K562 (cell line): ENCODE measurements at regions not wholly inside any gene's neighbourhood (a gene's known extent, or its start where the extent isn't known, plus 50 kb on each side); places are given as distances from the start of the nearest gene placed in this dataset.

Experiments
- ATAC-seq: fragments of 200-7000 bp; cut with Tn5 transposase; 3 replicates; pipeline ENCODE4 v1.9.1; 2020; ENCODE audit warnings: moderate library complexity
- BruUV-seq: library from RNA; stranded (reverse); fragments of 400-500 nt; replicated peaks from 2 replicates; lab custom pipeline; 2021; lab: Mats Ljungman, UMichigan
- CTCF ChIA-PET: fragments of 300-600 bp; formaldehyde crosslinking; extraction: SDS; loops from one replicate; lab custom pipeline; 2021; ENCODE audit warnings: low intra/inter-chr PET ratio; lab: Yijun Ruan, JAX
- POLR2A ChIA-PET: fragments of 300-600, 350-650 bp; sonication (Branson Sonifier 250); formaldehyde crosslinking; extraction: SDS; loops from one replicate; lab custom pipeline; 2021; ENCODE audit warnings: antibody characterized with exemption, inconsistent platforms; lab: Yijun Ruan, JAX
- DNase-seq, 4 experiments: peaks; one replicate each; pipeline versions ENCODE4 v3.0.0 to v3.0.0-alpha.2; 2011 to 2018; ENCODE audit warnings: low spot score in 3 of 4, mixed read lengths in 3 of 4; ENCODE audit errors: extremely low read depth in 1 of 4
- FAIRE-seq: peaks from 2 replicates; lab custom pipeline; 2011; peaks lifted over from hg19 to GRCh38; lab: Jason Lieb, UNC
- H2AFZ ChIP-seq: 2 replicates; pipeline ENCODE4 v1.6.0; 2011; ENCODE audit warnings: low read depth, low read length, control low read depth, inconsistent platforms
- H3K27ac ChIP-seq: fragments of 200-600 bp; 3 replicates; pipeline ENCODE4 v1.8.0; 2011; ENCODE audit warnings: low read depth, mild to moderate bottlenecking, control low read depth, inconsistent platforms, low read length, moderate library complexity, mixed read lengths; ENCODE audit errors: extremely low read depth
- H3K27me3 ChIP-seq, 2 experiments: fragments of 300-600 bp in 1 of 2; 2 replicates in 1 of 2; 3 replicates in 1 of 2; pipeline versions ENCODE4 v1.6.0 to v1.8.0; 2011; ENCODE audit warnings: inconsistent platforms in 2 of 2, low read length in 2 of 2, mild to moderate bottlenecking in 1 of 2, mixed read lengths in 1 of 2, moderate library complexity in 1 of 2; ENCODE audit not compliant: control insufficient read depth in 2 of 2, insufficient read depth in 2 of 2
- H3K36me3 ChIP-seq: fragments of 300-600 bp; 3 replicates; pipeline ENCODE4 v1.8.0; 2011; ENCODE audit warnings: mild to moderate bottlenecking, low read length, inconsistent platforms; ENCODE audit not compliant: control insufficient read depth, insufficient read depth
- H3K4me1 ChIP-seq, 2 experiments: fragments of 200-600 bp in 1 of 2; replicated peaks in 1 of 2; 2 replicates in 1 of 2; 3 replicates in 1 of 2; pipeline versions ENCODE4 v1.5.1 to v1.8.0; 2011; ENCODE audit warnings: inconsistent platforms in 2 of 2, low read length in 2 of 2, mild to moderate bottlenecking in 1 of 2, mixed read lengths in 1 of 2, moderate library complexity in 1 of 2; ENCODE audit not compliant: control insufficient read depth in 2 of 2, insufficient read depth in 2 of 2
- H3K4me2 ChIP-seq: 2 replicates; pipeline ENCODE4 v1.6.1; 2011; ENCODE audit warnings: low read length, control low read depth, inconsistent platforms, mixed read lengths; ENCODE audit not compliant: insufficient read depth
- H3K4me3 ChIP-seq: fragments of 200-600 bp; sonication (generic), shearing (Covaris generic); 2 replicates; pipeline ENCODE4 v1.5.1; 2016; ENCODE audit warnings: control low read depth, inconsistent platforms
- H3K79me2 ChIP-seq: fragments of 200-600 bp; 3 replicates; pipeline ENCODE4 v1.8.0; 2011; ENCODE audit warnings: low read length, inconsistent platforms; ENCODE audit not compliant: control insufficient read depth, insufficient read depth
- H3K9ac ChIP-seq, 2 experiments: 2 replicates each; pipeline versions ENCODE4 v1.6.0 to v1.6.1; 2011; ENCODE audit warnings: low read depth in 2 of 2, low read length in 2 of 2, control low read depth in 1 of 2, inconsistent platforms in 1 of 2, mild to moderate bottlenecking in 1 of 2, mixed read lengths in 1 of 2; ENCODE audit not compliant: insufficient read depth in 1 of 2
- H3K9me1 ChIP-seq: one replicate; pipeline ENCODE4 v1.6.0; 2011; ENCODE audit warnings: inconsistent platforms, mild to moderate bottlenecking, low read length, moderate library complexity; ENCODE audit not compliant: control insufficient read depth, insufficient read depth
- H3K9me3 ChIP-seq: replicated peaks from 2 replicates; pipeline ENCODE4 v1.5.1; 2011; ENCODE audit warnings: low read depth, low read length, inconsistent platforms; ENCODE audit not compliant: control insufficient read depth, insufficient read depth
- H4K20me1 ChIP-seq: replicated peaks from 2 replicates; pipeline ENCODE4 v1.6.1; 2011; ENCODE audit warnings: low read length, inconsistent platforms, mixed read lengths; ENCODE audit not compliant: control insufficient read depth, insufficient read depth
- CHD7 ChIP-seq: fragments of 200-600 bp; sonication (generic); IDR thresholded peaks from one replicate; pipeline ENCODE4 v1.6.1; 2012; ENCODE audit warnings: mild to moderate bottlenecking, low read depth, low read length, inconsistent platforms
- GATA2 ChIP-seq: sonication (generic); formaldehyde crosslinking; IDR thresholded peaks from 2 replicates; pipeline ENCODE4 v1.4.0; 2020; ENCODE audit warnings: mild to moderate bottlenecking, missing genetic modification reagents
- L3MBTL2 ChIP-seq: fragments of 450-650 bp; IDR thresholded peaks from 2 replicates; pipeline ENCODE4 v1.6.1; 2016; ENCODE audit warnings: mild to moderate bottlenecking, moderate library complexity
- MEF2A ChIP-seq: IDR thresholded peaks from 2 replicates; pipeline ENCODE4 v1.6.1; 2011; ENCODE audit warnings: low read depth, mild to moderate bottlenecking, low read length, moderate library complexity; ENCODE audit not compliant: control insufficient read depth
- NBN ChIP-seq: fragments of 450-650 bp; IDR thresholded peaks from 2 replicates; pipeline ENCODE4 v1.6.1; 2016; ENCODE audit warnings: low read depth, mild to moderate bottlenecking
- PRMT5 ChIP-seq: sonication (generic); formaldehyde crosslinking; IDR thresholded peaks from 2 replicates; pipeline ENCODE4 v1.5.0; 2020; ENCODE audit warnings: missing genetic modification reagents
- TAF1 ChIP-seq: IDR thresholded peaks from 2 replicates; pipeline ENCODE4 v1.6.1; 2011; ENCODE audit warnings: mild to moderate bottlenecking, low read length, moderate library complexity; ENCODE audit not compliant: insufficient read depth, control insufficient read depth, severe bottlenecking; ENCODE audit errors: extremely low read depth
- ZKSCAN3 ChIP-seq: fragments of 250-450 bp; sonication (Bioruptor Pico); IDR thresholded peaks from 2 replicates; pipeline ENCODE4 v1.4.0; 2020
- ZNF174 ChIP-seq: fragments of 250-450 bp; sonication (Bioruptor Pico); IDR thresholded peaks from 2 replicates; pipeline ENCODE4 v1.4.0; 2020; ENCODE audit warnings: mild to moderate bottlenecking
- ZNF512 ChIP-seq: IDR thresholded peaks from 2 replicates; pipeline ENCODE4 v1.6.1; 2016; ENCODE audit warnings: missing genetic modification characterization, missing compliant biosample characterization
- ZNF561 ChIP-seq: fragments of 450-650 bp; formaldehyde crosslinking; conservative IDR thresholded peaks from 2 replicates; pipeline ENCODE4 v1.4.0; 2020; ENCODE audit warnings: mild to moderate bottlenecking, moderate library complexity
- WGBS: fragments of 100-300 bp; shearing (Covaris generic); methylation state at CpG from one replicate; pipeline ENCODE4 v1.1.6; 2016; ENCODE audit warnings: low coverage, mixed read lengths; ENCODE audit not compliant: insufficient coverage; ENCODE audit errors: missing lambda C conversion rate; 5-methylcytosine and 5-hydroxymethylcytosine counted together
- in situ Hi-C: fragments of 300-500 bp; cut with MboI; formaldehyde crosslinking; loops from 4 replicates; pipeline ENCODE4 v1.15.0; 2018; ENCODE audit warnings: inconsistent platforms, mixed read lengths
- intact Hi-C: fragments of 100-400 bp; cut with micrococcal nuclease; formaldehyde crosslinking; loops from 2 replicates; pipeline ENCODE4 v1.14.2; 2022

- no peaks in the 10 kb centered on the region for H3K9me1 ChIP-seq
- 0% methylated on average over 12 of the region's 13 CpGs for WGBS
- H3K27me3 ChIP-seq: peaks cover 69 to 89% of the 10 kb centered on the region in 2 experiments
- H3K4me1 ChIP-seq: peaks cover 0 to 9% of the 10 kb centered on the region in 2 experiments; a peak in 3 of 5 replicates
- no peak overlapping the region for H3K9ac ChIP-seq
- DNase-seq (no peak), ATAC-seq (no peak), FAIRE-seq (no peak)
- H4K20me1 ChIP-seq: peaks cover 16% of the 10 kb centered on the region
- H3K79me2 ChIP-seq: no peaks in the 10 kb centered on the region
- no peak overlapping the region for H3K27ac ChIP-seq
- in situ Hi-C loops (no loop called here), intact Hi-C loops (no loop called here)
- no peak overlapping the region for H3K4me3 ChIP-seq
- H3K4me2 ChIP-seq: no peak overlapping the region
- BruUV-seq: no TSS peak
- no peaks in the 10 kb centered on the region for H3K9me3 ChIP-seq
- POLR2A ChIA-PET: interaction anchor here (0.6 to 0.8 kb wide), 3 partner anchors 11 to 17 kb away, joined by 3 read pairs; no protein-coding TSS in a partner anchor
- CTCF ChIA-PET: no interaction called here
- H3K36me3 ChIP-seq: no peaks in the 10 kb centered on the region
- no peak overlapping the region for H2AFZ ChIP-seq
- TF ChIP-seq ZNF174 (CRISPR knock-in tag) (no peak), NBN (no peak), PRMT5 (CRISPR knock-in tag) (no peak), ZNF561 (CRISPR knock-in tag) (no peak), ZKSCAN3 (CRISPR knock-in tag) (no peak), L3MBTL2 (no peak), GATA2 (CRISPR knock-in tag) (no peak), MEF2A (no peak), CHD7 (no peak), ZNF512 (tag) (no peak), TAF1 (no peak)
Observed at GRCh38 chr5:1704266-1704665, 95.4 kb downstream of the MRPL36 start.
